ENCODE measurements at regions not wholly inside any gene's neighbourhood (a gene's known extent, or its start where the extent isn't known, plus 50 kb on each side); places are given as distances from the start of the nearest gene placed in this dataset.
A peak's percentile ranks its signal among the peaks of the same experiment; 100 is the strongest.

- no peak for DNase-seq
Observed at GRCh38 chr20:39110819-39111136, 148.6 kb downstream of the DHX35 start.

- no peak for DNase-seq
Observed at GRCh38 chr20:39109933-39110818, 148.0 kb downstream of the DHX35 start.

- DNase-seq: no peak
Observed at GRCh38 chr20:39108746-39109145, 146.6 kb downstream of the DHX35 start.

- DNase-seq: no peak
Observed at GRCh38 chr20:39107741-39108140, 145.6 kb downstream of the DHX35 start.

- DNase-seq: no peak
Observed at GRCh38 chr20:39106791-39107190, 144.6 kb downstream of the DHX35 start.

GRCh38 chr20:39105551-39105950, 143.4 kb downstream of the DHX35 start:
- DNase-seq: peak; percentile 16

GRCh38 chr20:39103732-39104131, 141.6 kb downstream of the DHX35 start:
- no peak for DNase-seq

- DNase-seq: no peak
Observed at GRCh38 chr20:39103305-39103704, 141.2 kb downstream of the DHX35 start.

GRCh38 chr20:39101895-39102294, 139.8 kb downstream of the DHX35 start:
- no peak for DNase-seq

- DNase-seq: no peak
Observed at GRCh38 chr20:39100691-39101090, 138.5 kb downstream of the DHX35 start.

- DNase-seq: no peak
Observed at GRCh38 chr20:39097889-39098288, 135.7 kb downstream of the DHX35 start.

- no peak for DNase-seq
Observed at GRCh38 chr20:39095870-39096269, 133.7 kb downstream of the DHX35 start.

GRCh38 chr20:39094391-39094790, 132.2 kb downstream of the DHX35 start:
- no peak for DNase-seq

- DNase-seq: no peak
Observed at GRCh38 chr20:39092733-39093410, 130.7 kb downstream of the DHX35 start.

GRCh38 chr20:39090906-39091305, 128.8 kb downstream of the DHX35 start:
- no peak for DNase-seq

GRCh38 chr20:39089797-39090196, 127.7 kb downstream of the DHX35 start:
- DNase-seq: no peak
